SK-N-SH (cell line): ENCODE measurements at regions not wholly inside any gene's neighbourhood (a gene's known extent, or its start where the extent isn't known, plus 50 kb on each side); places are given as distances from the start of the nearest gene placed in this dataset.

Source experiments
- CTCF ChIA-PET: fragments of 300-600, 350-600 bp; formaldehyde crosslinking; extraction: SDS; loops from one replicate; lab custom pipeline; 2021; lab: Yijun Ruan, JAX
- POLR2A ChIA-PET: fragments of 350-600 bp; sonication (Branson Sonifier 250); formaldehyde crosslinking; extraction: SDS; loops from one replicate; lab custom pipeline; 2020; ENCODE audit warnings: antibody characterized with exemption, inconsistent platforms; lab: Yijun Ruan, JAX
- DNase-seq: peaks from one replicate; pipeline ENCODE4 v3.0.0; 2012
- H2AFZ ChIP-seq: fragments of 200-600 bp; sonication (generic); 2 replicates; pipeline ENCODE4 v1.8.1; 2016; ENCODE audit warnings: antibody characterized with exemption, mild to moderate bottlenecking, low read depth
- H3F3A ChIP-seq: fragments of 200-600 bp; sonication (generic); replicated peaks from 2 replicates; pipeline ENCODE3; 2016; ENCODE audit warnings: antibody characterized with exemption, mild to moderate bottlenecking; ENCODE audit not compliant: insufficient read depth
- H3K27ac ChIP-seq, 2 experiments: fragments of 200-500 bp in 1 of 2; fragments of 200-600 bp in 1 of 2; sonication (Bioruptor generic) in 1 of 2; sonication (generic), shearing (Covaris generic) in 1 of 2; 2 replicates each; pipeline versions ENCODE4 v1.5.1 to v1.6.1; 2014 to 2016; ENCODE audit warnings: low read depth in 2 of 2, inconsistent platforms in 1 of 2, low read length in 1 of 2, mild to moderate bottlenecking in 1 of 2, mixed read lengths in 1 of 2
- H3K27me3 ChIP-seq: fragments of 200-600 bp; sonication (generic), shearing (Covaris generic); 2 replicates; pipeline ENCODE4 v1.6.1; 2016; ENCODE audit warnings: mixed run types; ENCODE audit not compliant: insufficient read depth
- H3K36me3 ChIP-seq, 2 experiments: fragments of 200-500 bp in 1 of 2; fragments of 200-600 bp in 1 of 2; sonication (Bioruptor generic) in 1 of 2; sonication (generic) in 1 of 2; replicated peaks in 1 of 2; 2 replicates each; pipeline versions ENCODE3 to v1.5.1; 2014 to 2016; ENCODE audit warnings: low read length in 1 of 2, mild to moderate bottlenecking in 1 of 2; ENCODE audit not compliant: insufficient read depth in 2 of 2, control insufficient read depth in 1 of 2
- H3K4me1 ChIP-seq, 2 experiments: fragments of 200-500 bp in 1 of 2; fragments of 200-600 bp in 1 of 2; sonication (Bioruptor generic) in 1 of 2; sonication (generic), shearing (Covaris generic) in 1 of 2; 2 replicates each; pipeline versions ENCODE4 v1.5.1 to v1.6.1; 2014 to 2016; ENCODE audit warnings: low read depth in 1 of 2, low read length in 1 of 2, mixed run types in 1 of 2; ENCODE audit not compliant: insufficient read depth in 2 of 2, control insufficient read depth in 1 of 2
- H3K4me2 ChIP-seq: fragments of 200-600 bp; sonication (generic), shearing (Covaris generic); 2 replicates; pipeline ENCODE4 v1.6.1; 2017; ENCODE audit warnings: mixed run types
- H3K4me3 ChIP-seq, 2 experiments: fragments of 200-500 bp in 1 of 2; fragments of 200-600 bp in 1 of 2; sonication (Bioruptor generic) in 1 of 2; sonication (generic), shearing (Covaris generic) in 1 of 2; 2 replicates each; pipeline versions ENCODE4 v1.5.1 to v1.8.1; 2014 to 2016; ENCODE audit warnings: low read depth in 2 of 2, inconsistent platforms in 1 of 2, low read length in 1 of 2, mild to moderate bottlenecking in 1 of 2, mixed read lengths in 1 of 2, moderate library complexity in 1 of 2
- H3K79me2 ChIP-seq: fragments of 200-600 bp; sonication (generic); 2 replicates; pipeline ENCODE4 v1.8.1; 2017; ENCODE audit warnings: mild to moderate bottlenecking; ENCODE audit not compliant: insufficient read depth
- H3K9ac ChIP-seq: fragments of 200-600 bp; sonication (generic); 2 replicates; pipeline ENCODE4 v1.6.1; 2017; ENCODE audit warnings: mixed run types
- H3K9me2 ChIP-seq: fragments of 200-600 bp; sonication (generic); 2 replicates; pipeline ENCODE4 v1.6.1; 2017; ENCODE audit warnings: mixed run types
- H3K9me3 ChIP-seq: fragments of 200-600 bp; sonication (generic); 2 replicates; pipeline ENCODE4 v1.6.1; 2017; ENCODE audit warnings: mixed run types, mild to moderate bottlenecking, moderate library complexity
- H4K20me1 ChIP-seq: fragments of 200-600 bp; sonication (generic); 2 replicates; pipeline ENCODE4 v1.6.1; 2017; ENCODE audit warnings: mild to moderate bottlenecking, mixed run types; ENCODE audit not compliant: insufficient read depth
- CHD2 ChIP-seq: fragments of 150-350 bp; IDR thresholded peaks from 2 replicates; pipeline ENCODE4 v1.6.1; 2018; ENCODE audit warnings: low read length; ENCODE audit not compliant: partially characterized antibody
- FOXJ3 ChIP-seq: sonication (generic); formaldehyde crosslinking; IDR thresholded peaks from 2 replicates; pipeline ENCODE4 v1.5.1; 2020; ENCODE audit warnings: mild to moderate bottlenecking, missing genetic modification reagents
- MAX ChIP-seq: IDR thresholded peaks from 2 replicates; pipeline ENCODE4 v1.4.0; 2012; ENCODE audit warnings: low read depth
- NFIC ChIP-seq: IDR thresholded peaks from 2 replicates; pipeline ENCODE4 v1.4.0; 2012; ENCODE audit warnings: borderline replicate concordance
- NRF1 ChIP-seq: IDR thresholded peaks from 2 replicates; pipeline ENCODE4 v1.6.1; 2012; ENCODE audit warnings: low read depth, mild to moderate bottlenecking, low read length
- POLR2AphosphoS5 ChIP-seq: IDR thresholded peaks from 2 replicates; pipeline ENCODE4 v1.6.1; 2012; ENCODE audit warnings: low read depth, low read length
- RAD21 ChIP-seq: IDR thresholded peaks from 2 replicates; pipeline ENCODE4 v1.6.1; 2012; ENCODE audit warnings: mild to moderate bottlenecking, low read length
- RCOR1 ChIP-seq: fragments of 150-350 bp; IDR thresholded peaks from 2 replicates; pipeline ENCODE4 v1.6.1; 2017; ENCODE audit warnings: antibody characterized with exemption, low read length
- REST ChIP-seq: IDR thresholded peaks from 2 replicates; pipeline ENCODE4 v1.6.1; 2012; ENCODE audit warnings: mild to moderate bottlenecking, low read depth, low read length, moderate library complexity
- RXRA ChIP-seq: IDR thresholded peaks from 2 replicates; pipeline ENCODE4 v1.4.0; 2012; ENCODE audit warnings: low read depth, mild to moderate bottlenecking, borderline replicate concordance
- SIN3A ChIP-seq: IDR thresholded peaks from 2 replicates; pipeline ENCODE4 v1.6.1; 2012; ENCODE audit warnings: low read depth, mild to moderate bottlenecking, low read length, moderate library complexity, borderline replicate concordance
- TCF12 ChIP-seq: IDR thresholded peaks from 2 replicates; pipeline ENCODE4 v1.4.0; 2012
- TEAD4 ChIP-seq: IDR thresholded peaks from 2 replicates; pipeline ENCODE4 v1.4.0; 2012; ENCODE audit warnings: mild to moderate bottlenecking, borderline replicate concordance; ENCODE audit not compliant: insufficient read depth
- WGBS: methylation state at CpG from one replicate; pipeline ENCODE4 v1.1.6; 2017; ENCODE audit warnings: low lambda C conversion rate; 5-methylcytosine and 5-hydroxymethylcytosine counted together
- TF ChIP-seq, protein P1 (sequence below): IDR thresholded peaks from 2 replicates; pipeline ENCODE4; 2012
- TF ChIP-seq, protein P2 (sequence below): IDR thresholded peaks from 2 replicates; pipeline ENCODE4 v1.4.0; 2012; ENCODE audit warnings: low read depth, borderline replicate concordance

DNA sequence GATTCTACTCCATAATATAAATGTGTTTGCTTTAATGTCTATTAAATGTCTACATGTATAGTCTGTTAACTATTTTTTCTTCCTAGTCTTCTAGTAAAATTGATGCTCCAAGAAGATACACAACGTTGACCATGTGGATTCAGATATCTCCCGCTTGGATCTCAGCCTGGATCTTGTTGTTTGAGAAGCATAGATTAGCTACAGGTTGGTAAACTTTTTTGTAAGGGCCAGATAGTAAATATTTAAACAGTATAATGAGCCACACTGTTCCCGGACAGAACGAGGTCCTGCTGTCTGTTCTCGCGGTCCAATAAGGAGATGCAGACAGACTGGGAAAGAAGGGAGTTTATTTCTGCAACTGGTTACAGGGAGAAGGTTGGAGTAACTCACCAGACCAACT, 86.2 kb upstream of the IL12B start:
- Histone ChIP-seq H3K27ac (no peak overlapping the region), H3K36me3 (no peaks in the 10 kb centered on the region), H3F3A (no peaks in the 10 kb centered on the region), H3K9me2 (no peaks in the 10 kb centered on the region), H3K4me2 (no peak overlapping the region), H3K79me2 (no peaks in the 10 kb centered on the region), H3K27me3 (no peaks in the 10 kb centered on the region), H2AFZ (no peak overlapping the region), H3K9me3 (no peaks in the 10 kb centered on the region), H3K9ac (no peak overlapping the region), H3K4me1 (no peaks in the 10 kb centered on the region; a peak in 1 of 4 replicates), H3K4me3 (no peak overlapping the region), H4K20me1 (no peaks in the 10 kb centered on the region)
- ChIA-PET CTCF (no interaction called here), POLR2A (no interaction called here)
- DNase-seq, result no peak
- TF ChIP-seq TCF12 (no peak), RXRA (no peak), RAD21 (no peak), SIN3A (no peak), REST (no peak), NRF1 (no peak)
- TF ChIP-seq, protein P1, sequence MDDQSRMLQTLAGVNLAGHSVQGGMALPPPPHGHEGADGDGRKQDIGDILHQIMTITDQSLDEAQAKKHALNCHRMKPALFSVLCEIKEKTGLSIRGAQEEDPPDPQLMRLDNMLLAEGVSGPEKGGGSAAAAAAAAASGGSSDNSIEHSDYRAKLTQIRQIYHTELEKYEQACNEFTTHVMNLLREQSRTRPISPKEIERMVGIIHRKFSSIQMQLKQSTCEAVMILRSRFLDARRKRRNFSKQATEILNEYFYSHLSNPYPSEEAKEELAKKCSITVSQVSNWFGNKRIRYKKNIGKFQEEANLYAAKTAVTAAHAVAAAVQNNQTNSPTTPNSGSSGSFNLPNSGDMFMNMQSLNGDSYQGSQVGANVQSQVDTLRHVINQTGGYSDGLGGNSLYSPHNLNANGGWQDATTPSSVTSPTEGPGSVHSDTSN, result no peak
- 81% methylated on average over 6 of the region's 6 CpGs for WGBS

GRCh38 chr5:159417170-159417569, 86.9 kb upstream of the IL12B start:
- no peaks in the 10 kb centered on the region for H3K9me3 ChIP-seq
- no peaks in the 10 kb centered on the region; a peak in 1 of 4 replicates for H3K4me1 ChIP-seq
- H3K4me3 ChIP-seq, result no peak overlapping the region
- no peak overlapping the region for H3K4me2 ChIP-seq
- H4K20me1 ChIP-seq, result no peaks in the 10 kb centered on the region
- DNase-seq, result no peak
- no peak overlapping the region for H3K27ac ChIP-seq
- CTCF ChIA-PET, result no interaction called here
- H2AFZ ChIP-seq, result no peak overlapping the region
- H3K9me2 ChIP-seq, result no peaks in the 10 kb centered on the region
- H3K27me3 ChIP-seq, result no peaks in the 10 kb centered on the region
- no peaks in the 10 kb centered on the region for H3K79me2 ChIP-seq
- 86% methylated on average over 4 of the region's 4 CpGs for WGBS
- no peak overlapping the region for H3K9ac ChIP-seq
- H3F3A ChIP-seq, result no peaks in the 10 kb centered on the region
- H3K36me3 ChIP-seq, result no peaks in the 10 kb centered on the region
- POLR2A ChIA-PET, result no interaction called here
- TF ChIP-seq POLR2AphosphoS5 (no peak), RAD21 (no peak), CHD2 (no peak), TEAD4 (no peak), RXRA (no peak), REST (no peak), RCOR1 (no peak), FOXJ3 (no peak), NRF1 (no peak), TCF12 (no peak), MAX (no peak), NFIC (no peak)
- TF ChIP-seq, protein P1, result no peak
- TF ChIP-seq, protein P2, sequence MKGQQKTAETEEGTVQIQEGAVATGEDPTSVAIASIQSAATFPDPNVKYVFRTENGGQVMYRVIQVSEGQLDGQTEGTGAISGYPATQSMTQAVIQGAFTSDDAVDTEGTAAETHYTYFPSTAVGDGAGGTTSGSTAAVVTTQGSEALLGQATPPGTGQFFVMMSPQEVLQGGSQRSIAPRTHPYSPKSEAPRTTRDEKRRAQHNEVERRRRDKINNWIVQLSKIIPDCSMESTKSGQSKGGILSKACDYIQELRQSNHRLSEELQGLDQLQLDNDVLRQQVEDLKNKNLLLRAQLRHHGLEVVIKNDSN, result no peak
